ENCODE measurements at regions not wholly inside any gene's neighbourhood (a gene's known extent, or its start where the extent isn't known, plus 50 kb on each side); places are given as distances from the start of the nearest gene placed in this dataset.

DNA sequence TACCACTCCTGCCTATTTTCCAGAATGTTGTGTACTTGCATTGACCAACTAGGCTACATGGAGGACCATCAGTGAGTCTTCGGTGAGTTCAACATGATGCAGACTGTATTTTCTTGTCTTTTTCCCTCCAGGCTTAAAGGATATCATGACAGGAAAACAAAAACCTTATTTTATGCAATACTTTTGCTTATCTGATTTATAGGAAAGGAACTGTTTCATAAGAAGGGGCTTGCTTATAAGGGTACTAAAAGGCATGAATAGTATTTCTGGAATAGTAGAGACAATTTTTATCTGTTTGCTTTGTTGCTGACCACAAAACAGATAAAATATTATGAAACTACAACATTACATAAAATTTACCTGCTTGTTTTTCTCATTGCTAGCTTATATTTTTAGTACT lies 374.7 kb downstream of the KLF5 start:
- H3K4me1 ChIP-seq (ENCODE audit: low read depth): no peaks in the 10 kb centered on the region
- H3K36me3 ChIP-seq: no peaks in the 10 kb centered on the region
- H3K27ac ChIP-seq: no peak overlapping the region
- no peaks in the 10 kb centered on the region for H3K27me3 ChIP-seq
- H3K9me3 ChIP-seq (ENCODE audit: low read depth): no peaks in the 10 kb centered on the region
- no peak for DNase-seq (ENCODE audit: low read depth in 1 of 2, low spot score in 1 of 2)
- H3K4me3 ChIP-seq: no peak overlapping the region
- TF ChIP-seq, protein P1, sequence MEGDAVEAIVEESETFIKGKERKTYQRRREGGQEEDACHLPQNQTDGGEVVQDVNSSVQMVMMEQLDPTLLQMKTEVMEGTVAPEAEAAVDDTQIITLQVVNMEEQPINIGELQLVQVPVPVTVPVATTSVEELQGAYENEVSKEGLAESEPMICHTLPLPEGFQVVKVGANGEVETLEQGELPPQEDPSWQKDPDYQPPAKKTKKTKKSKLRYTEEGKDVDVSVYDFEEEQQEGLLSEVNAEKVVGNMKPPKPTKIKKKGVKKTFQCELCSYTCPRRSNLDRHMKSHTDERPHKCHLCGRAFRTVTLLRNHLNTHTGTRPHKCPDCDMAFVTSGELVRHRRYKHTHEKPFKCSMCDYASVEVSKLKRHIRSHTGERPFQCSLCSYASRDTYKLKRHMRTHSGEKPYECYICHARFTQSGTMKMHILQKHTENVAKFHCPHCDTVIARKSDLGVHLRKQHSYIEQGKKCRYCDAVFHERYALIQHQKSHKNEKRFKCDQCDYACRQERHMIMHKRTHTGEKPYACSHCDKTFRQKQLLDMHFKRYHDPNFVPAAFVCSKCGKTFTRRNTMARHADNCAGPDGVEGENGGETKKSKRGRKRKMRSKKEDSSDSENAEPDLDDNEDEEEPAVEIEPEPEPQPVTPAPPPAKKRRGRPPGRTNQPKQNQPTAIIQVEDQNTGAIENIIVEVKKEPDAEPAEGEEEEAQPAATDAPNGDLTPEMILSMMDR (IDR thresholded peaks at IDR 0.05; ENCODE audit: low read depth, low read length): no peak

DNA sequence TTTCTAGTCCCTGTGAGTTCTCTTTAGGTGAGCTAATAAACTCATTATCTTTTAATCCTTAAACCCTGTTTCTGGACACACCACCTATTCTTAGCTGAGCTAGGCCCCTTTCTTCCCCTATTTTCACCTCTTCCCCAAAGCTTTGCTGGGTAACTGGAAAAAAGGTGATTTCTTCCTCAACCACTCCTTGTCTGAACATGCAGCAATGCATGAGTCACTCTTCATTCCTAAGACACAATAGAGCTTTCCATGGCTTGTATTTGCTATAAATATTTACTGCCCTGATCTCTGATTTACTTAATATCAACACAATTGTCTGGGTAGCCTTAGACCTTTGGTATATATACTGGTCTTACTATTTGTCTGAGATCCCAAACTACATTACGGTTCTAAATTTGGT lies 370.9 kb downstream of the KLF5 start:
- H3K4me1 ChIP-seq (ENCODE audit: low read depth): no peaks in the 10 kb centered on the region
- DNase-seq (ENCODE audit: low read depth in 1 of 2, low spot score in 1 of 2): peak in 1 of 2 donors; percentile 42
- H3K9me3 ChIP-seq (ENCODE audit: low read depth): no peaks in the 10 kb centered on the region
- no peak overlapping the region for H3K27ac ChIP-seq
- H3K27me3 ChIP-seq: no peaks in the 10 kb centered on the region
- TF ChIP-seq, protein P1 (IDR thresholded peaks at IDR 0.05; ENCODE audit: low read depth, low read length): no peak
- no peak overlapping the region for H3K4me3 ChIP-seq
- no peaks in the 10 kb centered on the region for H3K36me3 ChIP-seq

DNA sequence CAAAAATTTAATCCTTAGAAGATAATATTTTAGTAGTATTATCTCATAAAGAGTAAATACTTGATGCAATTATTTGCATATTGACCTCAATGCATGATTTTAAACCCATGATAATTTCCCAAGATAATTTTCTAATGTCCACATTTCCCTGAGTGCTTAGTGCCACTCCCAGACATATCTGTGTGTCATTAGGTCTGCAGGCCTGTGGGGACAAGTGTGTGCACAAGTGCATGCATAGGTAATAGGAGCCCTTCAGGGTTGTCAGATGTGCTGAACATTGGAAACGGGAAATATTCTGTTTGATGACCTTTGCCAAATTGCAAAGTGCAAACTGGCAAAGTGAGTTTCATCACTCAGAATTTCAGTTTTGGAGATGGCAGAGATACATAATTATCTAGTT lies 369.9 kb downstream of the KLF5 start:
- TF ChIP-seq, protein P1 (IDR thresholded peaks at IDR 0.05; ENCODE audit: low read depth, low read length): no peak
- Histone ChIP-seq H3K9me3 (ENCODE audit: low read depth) (no peaks in the 10 kb centered on the region), H3K4me3 (no peak overlapping the region), H3K36me3 (no peaks in the 10 kb centered on the region), H3K27ac (no peak overlapping the region), H3K4me1 (ENCODE audit: low read depth) (no peaks in the 10 kb centered on the region), H3K27me3 (no peaks in the 10 kb centered on the region)
- no peak for DNase-seq (ENCODE audit: low read depth in 1 of 2, low spot score in 1 of 2)

DNA sequence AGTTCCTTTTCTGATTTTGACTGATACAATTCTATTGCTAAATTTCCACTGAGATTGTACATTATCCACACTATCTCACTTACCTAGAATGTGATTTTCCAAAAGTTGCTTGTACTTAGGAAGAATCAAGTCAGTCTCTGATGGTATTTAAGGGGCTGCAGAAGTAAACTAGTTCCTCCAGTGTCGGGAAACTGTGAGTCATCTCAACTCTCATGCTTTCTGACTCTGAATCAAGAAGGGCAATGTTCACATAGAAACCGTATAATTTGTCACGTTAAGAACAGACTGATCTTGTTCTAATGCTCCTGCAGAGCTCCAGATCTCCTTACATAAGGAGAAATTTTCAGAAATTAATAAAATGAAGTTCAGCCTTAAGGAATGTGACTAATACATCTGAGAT lies 369.3 kb downstream of the KLF5 start:
- TF ChIP-seq, protein P1 (IDR thresholded peaks at IDR 0.05; ENCODE audit: low read depth, low read length): no peak
- no peaks in the 10 kb centered on the region for H3K9me3 ChIP-seq (ENCODE audit: low read depth)
- DNase-seq (ENCODE audit: low read depth in 1 of 2, low spot score in 1 of 2): peak in 1 of 2 donors; percentile 74
- no peaks in the 10 kb centered on the region for H3K36me3 ChIP-seq
- H3K27ac ChIP-seq: no peak overlapping the region
- no peaks in the 10 kb centered on the region for H3K4me1 ChIP-seq (ENCODE audit: low read depth)
- no peaks in the 10 kb centered on the region for H3K27me3 ChIP-seq
- H3K4me3 ChIP-seq: no peak overlapping the region

DNA sequence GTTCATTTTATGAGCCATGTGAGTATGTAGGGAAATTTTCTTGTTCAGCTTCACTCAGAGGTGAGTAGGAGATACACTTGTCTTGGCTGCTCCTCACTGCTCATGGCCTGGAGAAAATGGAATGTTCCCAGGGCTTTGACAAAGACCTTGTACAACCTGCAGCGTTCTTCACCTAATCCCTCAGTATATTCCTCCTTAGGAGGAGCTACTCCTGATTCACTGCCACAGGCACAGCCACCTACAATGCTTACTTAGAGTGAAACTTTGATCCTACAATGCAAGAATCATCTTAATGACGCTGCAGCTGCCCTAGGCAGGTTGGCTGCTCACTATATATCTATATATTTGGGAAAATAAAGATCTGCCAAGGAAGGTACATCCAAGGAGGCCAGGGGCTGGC lies 364.2 kb downstream of the KLF5 start:
- Histone ChIP-seq H3K4me1 (ENCODE audit: low read depth) (no peaks in the 10 kb centered on the region), H3K4me3 (no peak overlapping the region), H3K27ac (no peak overlapping the region), H3K36me3 (no peaks in the 10 kb centered on the region), H3K9me3 (ENCODE audit: low read depth) (no peaks in the 10 kb centered on the region), H3K27me3 (no peaks in the 10 kb centered on the region)
- TF ChIP-seq, protein P1 (IDR thresholded peaks at IDR 0.05; ENCODE audit: low read depth, low read length): no peak
- DNase-seq (ENCODE audit: low read depth in 1 of 2, low spot score in 1 of 2): no peak

All from cardiac muscle cell (in vitro differentiated cells and primary cell).